GM04503 (cell line): ENCODE measurements at regions not wholly inside any gene's neighbourhood (a gene's known extent, or its start where the extent isn't known, plus 50 kb on each side); places are given as distances from the start of the nearest gene placed in this dataset.
"Not testable (repeated sequence)": the region's sequence is repeated elsewhere in the genome, so short reads cannot be mapped to it uniquely, and the experiment has no call there.

Experiments
- DNase-seq: peaks from one replicate; pipeline ENCODE4 v3.0.0-alpha.2; 2012; ENCODE audit warnings: low read depth

- no peak for DNase-seq
Observed at GRCh38 chr3:106317141-106318055, 448.6 kb upstream of the CBLB start.

DNA sequence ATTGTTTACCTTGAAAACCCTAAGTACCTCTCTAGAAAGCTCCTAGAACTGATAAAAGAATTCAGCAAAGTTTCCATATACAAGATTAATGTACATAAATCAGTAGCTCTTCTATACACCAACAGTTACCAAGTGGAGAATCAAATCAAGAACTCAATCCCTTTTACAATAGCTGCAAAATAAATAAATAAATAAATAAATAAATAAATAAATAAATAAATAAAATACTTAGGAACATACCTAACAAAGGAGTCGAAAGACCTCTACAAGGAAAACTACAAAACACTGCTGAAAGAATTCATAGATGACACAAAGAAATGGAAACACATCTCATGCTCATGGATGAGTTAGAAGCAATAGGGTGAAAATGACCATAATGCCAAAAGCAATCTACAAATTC is 452.6 kb upstream of the CBLB start:
- DNase-seq = not testable (repeated sequence)

GRCh38 chr3:106323586-106323985 is 454.8 kb upstream of the CBLB start:
- no peak for DNase-seq

DNA sequence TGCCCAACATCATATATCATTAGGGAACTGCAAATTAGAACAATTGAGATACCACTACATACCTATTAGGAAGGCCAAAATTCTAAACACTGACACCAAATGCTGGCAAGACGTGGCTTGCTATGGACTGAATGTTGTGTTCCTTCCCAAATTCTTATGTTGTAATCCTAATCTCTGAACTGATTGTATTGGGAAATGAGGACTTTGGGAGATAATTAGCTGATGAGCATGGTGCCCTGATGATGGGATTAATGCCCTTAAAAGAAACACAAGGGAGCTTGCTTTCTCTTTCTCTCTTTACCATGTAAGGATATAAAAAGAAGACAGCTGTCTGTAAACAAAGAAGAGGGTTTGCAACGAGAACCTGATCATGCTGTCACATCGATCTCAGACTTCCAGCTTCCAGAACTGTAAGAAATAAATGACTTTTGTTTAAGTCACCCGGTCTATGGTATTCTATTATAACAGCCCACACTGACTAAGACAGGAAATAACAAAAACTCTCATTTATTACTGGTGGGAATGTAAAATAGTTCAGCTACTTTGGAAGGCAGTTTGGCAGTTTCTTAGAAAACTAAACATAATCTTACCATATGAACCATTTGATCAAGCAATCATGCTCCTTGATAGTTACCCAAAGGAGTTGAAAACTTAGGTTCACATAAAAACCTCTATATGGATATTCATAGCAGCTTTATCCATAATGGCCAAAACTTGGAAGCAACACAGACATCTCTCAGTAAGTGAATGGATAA is 458.3 kb upstream of the CBLB start:
- peak; percentile 13 for DNase-seq

DNA sequence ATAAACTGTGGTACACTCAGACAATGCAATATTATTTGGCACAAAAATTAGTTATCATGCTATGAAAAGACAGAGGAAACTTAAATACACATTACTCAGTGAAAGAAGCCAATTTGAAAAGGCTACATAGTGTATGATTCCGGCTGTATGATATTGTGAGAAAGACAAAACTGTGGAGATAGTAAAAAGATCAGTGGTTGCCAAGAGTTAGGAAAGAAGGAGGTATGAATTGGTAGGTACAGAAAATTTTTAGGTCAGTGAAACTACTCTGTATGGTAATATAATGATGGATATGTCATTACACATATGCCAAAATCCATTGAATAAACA is 458.8 kb upstream of the CBLB start:
- DNase-seq = no peak

DNA sequence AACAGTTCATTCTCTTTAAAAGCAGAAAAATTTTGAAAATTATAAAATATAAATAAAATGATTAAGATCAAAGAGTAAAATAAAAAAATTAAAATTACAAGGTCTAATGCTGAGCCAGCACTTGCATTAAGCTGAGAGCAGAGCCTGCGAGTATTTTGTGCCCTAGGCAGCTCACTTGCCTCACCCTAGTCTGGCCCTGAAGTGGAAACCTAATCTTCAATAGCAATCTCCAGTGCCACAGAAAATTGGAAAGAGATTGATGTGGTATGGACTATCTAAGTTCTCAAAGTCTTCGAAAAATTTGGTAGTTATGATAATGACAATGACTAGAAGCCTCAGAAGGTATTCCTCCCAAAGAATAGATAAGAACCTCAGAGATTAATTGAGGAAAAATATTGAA is 459.4 kb upstream of the CBLB start:
- no peak for DNase-seq

GRCh38 chr3:106329521-106329920 is 460.7 kb upstream of the CBLB start:
- no peak for DNase-seq

- DNase-seq = no peak
Observed at GRCh38 chr3:106331636-106332035, 462.8 kb upstream of the CBLB start.

DNA sequence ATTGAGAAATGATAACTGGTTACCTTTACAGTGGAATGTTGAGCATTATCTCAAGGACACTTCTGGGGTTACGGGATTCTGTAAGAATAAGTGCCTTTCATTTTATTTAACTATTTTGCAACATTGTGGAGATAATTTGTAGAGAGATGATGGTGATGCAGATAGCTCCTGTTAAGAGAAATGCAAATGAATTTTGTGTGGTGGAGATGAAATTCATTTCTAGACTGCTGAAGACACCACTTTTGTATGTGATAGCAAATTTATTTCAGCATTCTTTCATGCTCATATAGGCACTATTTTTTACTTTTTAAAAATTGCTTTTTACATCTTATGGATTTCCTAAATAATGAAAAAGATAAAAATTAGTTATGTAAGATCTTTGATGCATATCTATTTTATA is 463.3 kb upstream of the CBLB start:
- no peak for DNase-seq

DNA sequence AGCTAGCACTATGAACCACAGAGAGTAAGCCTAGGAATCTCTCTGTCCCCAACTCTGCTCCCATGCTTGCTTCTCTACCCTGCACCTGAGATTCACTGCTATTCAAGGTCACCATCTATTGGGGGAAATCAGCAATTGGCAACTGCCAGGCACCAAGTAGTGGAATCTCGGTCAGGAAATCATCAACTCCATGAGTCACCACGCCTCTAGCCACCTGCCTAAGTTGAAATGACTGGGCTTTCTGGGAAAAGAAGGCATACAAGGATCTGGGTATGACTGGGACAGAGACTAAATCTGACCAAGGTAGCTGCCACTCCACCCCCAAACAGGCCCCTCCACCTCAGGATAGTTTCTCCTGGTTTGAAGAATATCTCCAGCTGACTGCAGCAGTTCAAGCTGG is 464.1 kb upstream of the CBLB start:
- no peak for DNase-seq

- no peak for DNase-seq
Observed at GRCh38 chr3:106333911-106334618, 465.3 kb upstream of the CBLB start.

DNA sequence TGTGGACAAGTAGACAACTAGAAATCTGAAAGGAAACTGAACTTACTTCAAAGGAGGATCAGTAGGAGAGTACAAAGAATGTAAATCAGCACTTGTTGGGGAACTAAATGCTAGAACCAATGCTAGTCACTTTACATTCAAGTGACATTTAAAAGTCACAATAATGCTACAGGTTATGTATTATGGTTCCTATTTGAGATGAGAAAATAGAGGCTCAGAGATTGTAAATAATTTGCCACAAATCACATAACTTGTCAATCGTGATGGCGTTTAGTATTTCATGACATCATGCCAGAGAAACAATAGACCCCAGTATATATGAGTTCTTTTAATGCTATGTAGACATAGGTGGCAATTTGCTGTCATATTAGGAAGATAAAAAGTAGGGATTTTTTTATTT is 467.8 kb upstream of the CBLB start:
- no peak for DNase-seq

- no peak for DNase-seq
Observed at GRCh38 chr3:106337116-106337515, 468.3 kb upstream of the CBLB start.

DNA sequence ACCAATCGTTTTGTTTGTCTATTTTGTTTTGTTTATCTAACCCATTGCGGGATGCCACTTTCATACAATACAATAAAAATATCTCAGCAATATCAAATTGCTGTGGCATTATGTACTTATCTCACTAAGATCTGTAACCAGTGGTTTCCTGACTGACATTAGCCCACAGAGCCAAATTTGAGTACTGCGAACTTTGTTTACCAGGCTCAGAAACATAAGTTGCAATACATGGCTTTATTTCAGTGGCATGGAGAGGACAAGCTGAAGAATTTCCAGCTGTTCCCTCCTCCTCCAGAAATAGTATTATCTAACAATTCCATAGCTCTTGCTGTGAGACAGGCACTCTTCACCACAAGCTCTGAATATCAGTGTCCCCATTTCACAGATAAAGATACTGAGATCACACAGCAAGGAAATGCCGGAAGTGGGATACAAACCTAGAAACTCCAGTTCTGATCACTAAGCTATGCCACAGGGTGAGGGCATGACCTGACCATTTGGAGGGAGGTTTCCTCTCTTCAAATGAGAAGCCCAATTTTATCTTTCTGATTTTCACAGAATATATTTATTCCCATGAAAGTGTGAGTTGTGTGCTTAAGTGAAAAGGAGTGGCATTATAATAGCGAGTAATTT is 469.9 kb upstream of the CBLB start:
- no peak for DNase-seq

GRCh38 chr3:106339551-106339950 is 470.7 kb upstream of the CBLB start:
- DNase-seq = no peak

- no peak for DNase-seq
Observed at GRCh38 chr3:106341087-106341486, 472.3 kb upstream of the CBLB start.

DNA sequence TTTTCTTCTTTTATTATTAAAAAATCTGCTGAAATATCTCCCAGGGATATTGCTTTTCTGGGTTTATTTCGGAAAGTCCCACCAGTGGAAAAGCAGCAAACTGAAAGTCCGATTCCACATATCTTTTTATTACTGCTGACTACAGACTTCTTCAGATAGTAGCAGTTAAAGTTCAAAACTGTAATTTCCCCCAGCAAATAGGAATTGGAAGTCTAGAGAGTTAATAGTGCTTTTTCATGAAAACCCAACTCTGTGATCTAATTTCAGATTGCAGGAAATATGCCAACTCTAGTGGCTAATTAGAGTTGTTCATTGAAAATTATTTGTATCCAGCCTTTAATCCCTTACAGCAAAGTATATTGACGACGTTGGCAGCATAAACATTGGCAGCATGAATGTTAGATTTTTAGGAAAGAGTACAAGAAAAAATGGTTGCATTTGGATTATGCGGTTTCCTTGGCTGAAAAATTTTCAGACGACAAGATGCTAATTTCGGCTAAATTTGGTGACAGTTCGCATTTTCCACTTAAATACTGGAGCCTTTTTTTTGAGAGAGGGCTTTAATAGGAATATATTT is 472.9 kb upstream of the CBLB start:
- DNase-seq = no peak

DNA sequence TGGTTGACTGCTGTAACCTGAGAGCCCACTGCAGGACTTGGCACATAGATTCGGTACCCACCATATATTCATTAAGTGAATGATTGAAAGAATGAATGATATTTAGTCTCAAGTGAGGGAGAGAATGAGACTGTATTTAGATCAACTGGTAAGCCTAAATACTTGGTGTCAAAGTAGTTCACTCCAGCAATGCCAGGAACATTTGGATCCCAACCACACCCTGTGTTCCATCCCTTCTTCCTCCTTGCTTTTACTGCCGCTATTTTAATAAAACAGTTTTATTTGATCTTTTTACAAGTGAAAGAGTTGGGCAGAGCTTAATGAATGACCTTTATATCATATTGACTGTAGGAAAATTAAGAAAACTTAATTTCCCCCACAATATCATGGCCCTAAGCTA is 473.6 kb upstream of the CBLB start:
- no peak for DNase-seq

DNA sequence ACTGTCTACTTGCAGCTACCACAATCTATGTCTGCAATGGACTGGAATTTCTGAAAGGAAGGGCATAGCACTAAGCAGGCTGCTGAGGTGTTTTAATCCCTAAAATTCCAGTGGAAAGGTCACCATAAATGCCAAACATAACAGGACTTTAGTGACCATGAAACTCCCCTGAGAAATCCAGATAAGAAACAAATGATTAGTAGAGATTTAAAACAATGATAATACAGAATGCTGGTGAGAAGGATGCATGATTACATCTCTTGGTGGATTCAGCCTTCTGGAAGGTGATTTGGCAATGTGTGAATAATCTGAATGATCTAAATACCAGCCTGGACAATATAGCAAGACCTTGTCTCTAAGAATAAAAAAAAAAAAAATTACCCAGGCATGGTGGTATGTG is 475.0 kb upstream of the CBLB start:
- DNase-seq = no peak

GRCh38 chr3:106345353-106346027 is 476.7 kb upstream of the CBLB start:
- DNase-seq = peak; percentile 100

GRCh38 chr3:106347350-106347749 is 478.5 kb upstream of the CBLB start:
- DNase-seq = no peak
